Stimulated activated CD8-positive, alpha-beta memory T cell treated with anti-CD3 and anti-CD28 coated beads, Interleukin-4, amount 100 ng/mL, for 48 hours (primary cell): ENCODE measurements at regions not wholly inside any gene's neighbourhood (a gene's known extent, or its start where the extent isn't known, plus 50 kb on each side); places are given as distances from the start of the nearest gene placed in this dataset.
"Not testable (repeated sequence)": the region's sequence is repeated elsewhere in the genome, so short reads cannot be mapped to it uniquely, and the experiment has no call there.

Experiments
- DNase-seq: peaks from one replicate; pipeline ENCODE4 v3.0.0-alpha.2; 2020

- DNase-seq, result no peak
Measured at GRCh38 chr9:78879324-78880100, 582.6 kb downstream of the PSAT1 start.

GRCh38 chr9:78881295-78881694 is 584.4 kb downstream of the PSAT1 start:
- DNase-seq, result no peak

- no peak for DNase-seq
Measured at GRCh38 chr9:78882481-78882880, 585.6 kb downstream of the PSAT1 start.

GRCh38 chr9:78884611-78885150 is 587.8 kb downstream of the PSAT1 start:
- DNase-seq, result no peak

- no peak for DNase-seq
Measured at GRCh38 chr9:78892182-78892581, 595.3 kb downstream of the PSAT1 start.

- no peak for DNase-seq
Measured at GRCh38 chr9:78892769-78893168, 595.8 kb downstream of the PSAT1 start.

GRCh38 chr9:78893774-78894401 is 597.0 kb downstream of the PSAT1 start:
- DNase-seq, result no peak

- no peak for DNase-seq
Measured at GRCh38 chr9:78896479-78896878, 599.6 kb downstream of the PSAT1 start.

GRCh38 chr9:78898234-78898633 is 601.3 kb downstream of the PSAT1 start:
- no peak for DNase-seq

GRCh38 chr9:78899006-78899405 is 602.1 kb downstream of the PSAT1 start:
- no peak for DNase-seq

- no peak for DNase-seq
Measured at GRCh38 chr9:78900500-78900899, 603.6 kb downstream of the PSAT1 start.

GRCh38 chr9:78902051-78902450 is 605.1 kb downstream of the PSAT1 start:
- DNase-seq, result no peak

- no peak for DNase-seq
Measured at GRCh38 chr9:78903581-78903980, 606.7 kb downstream of the PSAT1 start.

GRCh38 chr9:78904686-78905085 is 607.8 kb downstream of the PSAT1 start:
- DNase-seq, result no peak

GRCh38 chr9:78905387-78905786 is 608.5 kb downstream of the PSAT1 start:
- no peak for DNase-seq

- DNase-seq, result no peak
Measured at GRCh38 chr9:78905986-78906755, 609.2 kb downstream of the PSAT1 start.

GRCh38 chr9:78909566-78909965 is 612.6 kb downstream of the PSAT1 start:
- no peak for DNase-seq

GRCh38 chr9:78916884-78917283 is 620.0 kb downstream of the PSAT1 start:
- DNase-seq, result not testable (repeated sequence)

- no peak for DNase-seq
Measured at GRCh38 chr9:78918976-78919375, 622.1 kb downstream of the PSAT1 start.

GRCh38 chr9:78919701-78920100 is 622.8 kb downstream of the PSAT1 start:
- DNase-seq, result no peak

- no peak for DNase-seq
Measured at GRCh38 chr9:78921341-78921740, 624.4 kb downstream of the PSAT1 start.

GRCh38 chr9:78923966-78924659 is 627.2 kb downstream of the PSAT1 start:
- no peak for DNase-seq
